Breast epithelium (tissue), 4 donors: ENCODE measurements at regions not wholly inside any gene's neighbourhood (a gene's known extent, or its start where the extent isn't known, plus 50 kb on each side); places are given as distances from the start of the nearest gene placed in this dataset.

Source experiments
- DNase-seq, 2 donors: peaks; one replicate each; pipeline ENCODE4 v3.0.0-alpha.2; 2019; ENCODE audit warnings: low spot score in 2 of 2
- H3K27ac ChIP-seq, 2 donors: fragments of 200-600 bp; sonication (generic) in 1 of 2; one replicate each; pipeline ENCODE4 v1.5.1; 2016 to 2019; ENCODE audit warnings: mild to moderate bottlenecking in 1 of 2
- H3K27me3 ChIP-seq, 2 donors: fragments of 200-600 bp; sonication (generic) in 1 of 2; one replicate each; pipeline versions ENCODE4 v1.5.1 to v1.6.0; 2017 to 2019; ENCODE audit warnings: control low read depth in 1 of 2, mild to moderate bottlenecking in 1 of 2
- H3K36me3 ChIP-seq: fragments of 200-600 bp; one replicate; pipeline ENCODE4 v1.5.1; 2019
- H3K4me1 ChIP-seq, 2 donors: fragments of 200-600 bp; sonication (generic); one replicate each; pipeline ENCODE4 v1.5.1; 2016 to 2019; ENCODE audit warnings: control low read depth in 1 of 2
- H3K4me3 ChIP-seq, 3 donors: fragments of 200-600 bp; sonication (generic); 1 replicate in 2 of 3; 2 replicates in 1 of 3; pipeline ENCODE4 v1.5.1; 2016 to 2019; ENCODE audit warnings: mild to moderate bottlenecking in 3 of 3, moderate library complexity in 2 of 3
- H3K9me3 ChIP-seq, 2 donors: fragments of 200-600 bp; sonication (generic) in 1 of 2; one replicate each; pipeline ENCODE4 v1.5.1; 2016 to 2019; ENCODE audit warnings: control low read depth in 1 of 2
- CTCF ChIP-seq, 3 donors: fragments of 450-650 bp; IDR thresholded peaks; one replicate each; pipeline ENCODE4 v1.5.1; 2016 to 2017; ENCODE audit warnings: antibody characterized with exemption in 3 of 3, mild to moderate bottlenecking in 3 of 3, moderate library complexity in 3 of 3
- POLR2A ChIP-seq: fragments of 450-650 bp; IDR thresholded peaks from one replicate; pipeline ENCODE4 v1.6.1; 2016; ENCODE audit warnings: antibody characterized with exemption, mild to moderate bottlenecking, moderate library complexity
- POLR2AphosphoS5 ChIP-seq, 3 donors: sonication (generic); formaldehyde crosslinking; IDR thresholded peaks; one replicate each; pipeline ENCODE4 v1.6.1; 2017; ENCODE audit warnings: antibody characterized with exemption in 3 of 3
- intact Hi-C: fragments of 100-400 bp; cut with DNase I; formaldehyde crosslinking; loops from one replicate; pipeline ENCODE4 v1.15.1; 2023; ENCODE audit warnings: low total_unique reads

- H3K9me3 ChIP-seq, result no peaks in the 10 kb centered on the region
- H3K27ac ChIP-seq, result peak overlapping the region in 1 of 2 donors; percentile 3
- no peak for DNase-seq
- no peak for TF ChIP-seq POLR2AphosphoS5 (IDR thresholded peaks at IDR 0.05)
- TF ChIP-seq CTCF (IDR thresholded peaks at IDR 0.05), result no peak
- no peak for TF ChIP-seq POLR2A
- H3K4me3 ChIP-seq, result no peak overlapping the region
- no peaks in the 10 kb centered on the region for H3K27me3 ChIP-seq
- H3K4me1 ChIP-seq, result no peaks in the 10 kb centered on the region
- intact Hi-C loops, result no loop called here
- H3K36me3 ChIP-seq, result no peaks in the 10 kb centered on the region
Observed at GRCh38 chr13:34747507-34747906, 194.6 kb upstream of the NBEA start.

GRCh38 chr13:34748073-34748472 lies 194.0 kb upstream of the NBEA start:
- Histone ChIP-seq H3K27ac (peak overlapping the region in 1 of 2 donors; percentile 3), H3K4me1 (no peaks in the 10 kb centered on the region), H3K9me3 (no peaks in the 10 kb centered on the region), H3K27me3 (no peaks in the 10 kb centered on the region), H3K4me3 (no peak overlapping the region), H3K36me3 (no peaks in the 10 kb centered on the region)
- intact Hi-C loops, result no loop called here
- no peak for DNase-seq
- TF ChIP-seq POLR2A (no peak), POLR2AphosphoS5 (IDR thresholded peaks at IDR 0.05) (no peak), CTCF (IDR thresholded peaks at IDR 0.05) (no peak)

- no peaks in the 10 kb centered on the region for H3K4me1 ChIP-seq
- no peaks in the 10 kb centered on the region for H3K27me3 ChIP-seq
- H3K9me3 ChIP-seq, result no peaks in the 10 kb centered on the region
- no peaks in the 10 kb centered on the region for H3K36me3 ChIP-seq
- TF ChIP-seq POLR2AphosphoS5 (IDR thresholded peaks at IDR 0.05) (no peak), POLR2A (no peak), CTCF (IDR thresholded peaks at IDR 0.05) (no peak)
- intact Hi-C loops, result no loop called here
- no peak for DNase-seq
- no peak overlapping the region for H3K4me3 ChIP-seq
- H3K27ac ChIP-seq, result peak overlapping the region; percentile 3 to 38
Observed at GRCh38 chr13:34748596-34748995, 193.5 kb upstream of the NBEA start.

GRCh38 chr13:34749046-34749445 lies 193.0 kb upstream of the NBEA start:
- Histone ChIP-seq H3K36me3 (no peaks in the 10 kb centered on the region), H3K9me3 (no peaks in the 10 kb centered on the region), H3K27ac (peak overlapping the region in 1 of 2 donors; percentile 38), H3K27me3 (no peaks in the 10 kb centered on the region), H3K4me3 (no peak overlapping the region), H3K4me1 (no peaks in the 10 kb centered on the region)
- intact Hi-C loops, result no loop called here
- DNase-seq, result no peak
- TF ChIP-seq POLR2A (no peak), POLR2AphosphoS5 (IDR thresholded peaks at IDR 0.05) (no peak), CTCF (IDR thresholded peaks at IDR 0.05) (no peak)

GRCh38 chr13:34750078-34750931 lies 191.8 kb upstream of the NBEA start:
- DNase-seq, result no peak
- H3K27ac ChIP-seq, result no peak overlapping the region
- intact Hi-C loops, result no loop called here

More at GRCh38 chr13:34750078-34750931, 191.8 kb upstream of the NBEA start:
- no peaks in the 10 kb centered on the region for H3K4me1 ChIP-seq
- H3K36me3 ChIP-seq, result no peaks in the 10 kb centered on the region
- no peaks in the 10 kb centered on the region for H3K9me3 ChIP-seq
- H3K27me3 ChIP-seq, result no peaks in the 10 kb centered on the region
- TF ChIP-seq POLR2AphosphoS5 (IDR thresholded peaks at IDR 0.05) (no peak), POLR2A (no peak), CTCF (IDR thresholded peaks at IDR 0.05) (no peak)
- H3K4me3 ChIP-seq, result peak overlapping the region; percentile 26 to 64 (median 44)
